Trophoblast cell (in vitro differentiated cells and primary cell): ENCODE measurements at regions not wholly inside any gene's neighbourhood (a gene's known extent, or its start where the extent isn't known, plus 50 kb on each side); places are given as distances from the start of the nearest gene placed in this dataset.
"Not testable (repeated sequence)": the region's sequence is repeated elsewhere in the genome, so short reads cannot be mapped to it uniquely, and the experiment has no call there.

Source experiments
- DNase-seq, 2 donors: peaks; one replicate each; pipeline ENCODE4 v3.0.0-alpha.2; 2016
- H2AFZ ChIP-seq: 2 replicates; pipeline ENCODE4 v1.6.1; 2013; ENCODE audit warnings: low read length, moderate library complexity, mild to moderate bottlenecking; ENCODE audit not compliant: insufficient read depth, poor library complexity
- H2AK5ac ChIP-seq: 2 replicates; pipeline ENCODE4 v1.6.1; 2013; ENCODE audit warnings: mild to moderate bottlenecking, low read length
- H2BK120ac ChIP-seq: 2 replicates; pipeline ENCODE4 v1.6.1; 2013; ENCODE audit warnings: low read length, mild to moderate bottlenecking, moderate library complexity; ENCODE audit not compliant: insufficient read depth, poor library complexity
- H2BK12ac ChIP-seq: 2 replicates; pipeline ENCODE4 v1.6.1; 2013; ENCODE audit warnings: mild to moderate bottlenecking, low read length, moderate library complexity
- H2BK5ac ChIP-seq: 2 replicates; pipeline ENCODE4 v1.6.1; 2013; ENCODE audit warnings: low read length, low read depth, moderate library complexity, mild to moderate bottlenecking; ENCODE audit not compliant: poor library complexity
- H3K14ac ChIP-seq: 2 replicates; pipeline ENCODE4 v1.6.1; 2013; ENCODE audit warnings: mild to moderate bottlenecking, low read length
- H3K18ac ChIP-seq: 2 replicates; pipeline ENCODE4 v1.6.1; 2013; ENCODE audit warnings: mild to moderate bottlenecking, low read length
- H3K23ac ChIP-seq: 2 replicates; pipeline ENCODE4 v1.6.1; 2013; ENCODE audit warnings: low read length
- H3K27ac ChIP-seq: 2 replicates; pipeline ENCODE4 v1.5.1; 2013; ENCODE audit warnings: low read depth, mild to moderate bottlenecking, inconsistent platforms, low read length, moderate library complexity
- H3K27me3 ChIP-seq: 2 replicates; pipeline ENCODE4 v1.6.1; 2013; ENCODE audit warnings: inconsistent platforms, mild to moderate bottlenecking, low read length, moderate library complexity; ENCODE audit not compliant: insufficient read depth
- H3K36me3 ChIP-seq, 2 experiments: 1 replicate in 1 of 2; 2 replicates in 1 of 2; pipeline ENCODE4 v1.6.1; 2013; ENCODE audit warnings: low read length in 2 of 2, mild to moderate bottlenecking in 2 of 2, moderate library complexity in 1 of 2; ENCODE audit not compliant: insufficient read depth in 2 of 2, control insufficient read depth in 1 of 2
- H3K4ac ChIP-seq: 2 replicates; pipeline ENCODE4 v1.6.1; 2013; ENCODE audit warnings: low read depth, mild to moderate bottlenecking, low read length, moderate library complexity
- H3K4me1 ChIP-seq, 2 experiments: 1 replicate in 1 of 2; 2 replicates in 1 of 2; pipeline ENCODE4 v1.6.1; 2013; ENCODE audit warnings: low read length in 2 of 2, mild to moderate bottlenecking in 2 of 2, moderate library complexity in 1 of 2; ENCODE audit not compliant: insufficient read depth in 2 of 2, control insufficient read depth in 1 of 2
- H3K4me2 ChIP-seq: 2 replicates; pipeline ENCODE4 v1.6.1; 2013; ENCODE audit warnings: inconsistent platforms, mild to moderate bottlenecking, low read length, moderate library complexity
- H3K4me3 ChIP-seq: 2 replicates; pipeline ENCODE4 v1.5.1; 2013; ENCODE audit warnings: mild to moderate bottlenecking, low read depth, low read length, inconsistent platforms
- H3K79me1 ChIP-seq: one replicate; pipeline ENCODE4 v1.6.1; 2013; ENCODE audit warnings: low read length
- H3K79me2 ChIP-seq: 2 replicates; pipeline ENCODE4 v1.6.1; 2013; ENCODE audit warnings: low read length, mild to moderate bottlenecking; ENCODE audit not compliant: control insufficient read depth, insufficient read depth, poor library complexity
- H3K9ac ChIP-seq: 2 replicates; pipeline ENCODE4 v1.6.1; 2013; ENCODE audit warnings: mild to moderate bottlenecking, low read length
- H3K9me3 ChIP-seq: 2 replicates; pipeline ENCODE4 v1.6.1; 2013; ENCODE audit warnings: low read depth, mild to moderate bottlenecking, control low read depth, inconsistent platforms, low read length; ENCODE audit not compliant: insufficient read depth
- H4K12ac ChIP-seq: 2 replicates; pipeline ENCODE4 v1.6.1; 2013; ENCODE audit warnings: low read depth, mild to moderate bottlenecking, low read length, moderate library complexity
- H4K8ac ChIP-seq: 2 replicates; pipeline ENCODE4 v1.6.1; 2013; ENCODE audit warnings: low read depth, mild to moderate bottlenecking, low read length, moderate library complexity
- H4K91ac ChIP-seq: one replicate; pipeline ENCODE4 v1.6.1; 2013; ENCODE audit warnings: low read depth, mild to moderate bottlenecking, low read length, moderate library complexity
- WGBS: extraction: QIAGEN DNeasy Blood & Tissue Kit; methylation state at CpG from one replicate; pipeline ENCODE4 v1.1.7; 2013; ENCODE audit warnings: missing lambda C conversion rate; ENCODE audit not compliant: insufficient read length, insufficient coverage; ENCODE audit errors: extremely low coverage; 5-methylcytosine and 5-hydroxymethylcytosine counted together

GRCh38 chr5:62093976-62094375 is 212.0 kb upstream of the KIF2A start:
- Histone ChIP-seq H4K12ac (no peak overlapping the region), H3K4me3 (no peak overlapping the region), H3K9ac (no peak overlapping the region), H2BK5ac (no peak overlapping the region), H3K4me1 (no peaks in the 10 kb centered on the region), H3K9me3 (no peaks in the 10 kb centered on the region), H3K18ac (no peak overlapping the region), H3K79me1 (no peaks in the 10 kb centered on the region), H3K4ac (no peak overlapping the region), H2AK5ac (no peak overlapping the region), H2AFZ (no peak overlapping the region), H3K14ac (no peak overlapping the region), H3K4me2 (no peak overlapping the region), H3K27ac (no peak overlapping the region), H4K91ac (no peak overlapping the region), H3K27me3 (no peaks in the 10 kb centered on the region), H2BK12ac (no peak overlapping the region), H2BK120ac (no peak overlapping the region), H3K36me3 (no peaks in the 10 kb centered on the region), H3K23ac (no peak overlapping the region), H3K79me2 (no peaks in the 10 kb centered on the region), H4K8ac (no peak overlapping the region)
- WGBS, result no CpG with 5 or more reads among the region's 3 CpGs
- DNase-seq, result no peak

- no peaks in the 10 kb centered on the region for H3K9me3 ChIP-seq
- no CpG with 5 or more reads among the region's 5 CpGs for WGBS
Observed at GRCh38 chr5:62097361-62097760, 208.6 kb upstream of the KIF2A start.

GRCh38 chr5:62100201-62100600 is 205.8 kb upstream of the KIF2A start:
- Histone ChIP-seq H2BK120ac (no peak overlapping the region), H3K14ac (no peak overlapping the region), H3K4me2 (no peak overlapping the region), H2AK5ac (no peak overlapping the region), H3K23ac (no peak overlapping the region), H3K4me3 (no peak overlapping the region), H3K27me3 (no peaks in the 10 kb centered on the region), H2BK12ac (no peak overlapping the region), H3K9me3 (no peaks in the 10 kb centered on the region), H4K12ac (no peak overlapping the region), H2AFZ (no peak overlapping the region), H3K18ac (no peak overlapping the region), H3K4ac (no peak overlapping the region), H3K79me2 (no peaks in the 10 kb centered on the region), H2BK5ac (no peak overlapping the region), H3K9ac (no peak overlapping the region), H3K79me1 (no peaks in the 10 kb centered on the region), H4K8ac (no peak overlapping the region), H4K91ac (no peak overlapping the region), H3K4me1 (no peaks in the 10 kb centered on the region), H3K27ac (no peak overlapping the region), H3K36me3 (no peaks in the 10 kb centered on the region)
- no CpG with 5 or more reads among the region's 4 CpGs for WGBS
- DNase-seq, result no peak

More at GRCh38 chr5:62097361-62097760, 208.6 kb upstream of the KIF2A start:
- Histone ChIP-seq H3K79me2 (no peaks in the 10 kb centered on the region), H3K79me1 (no peaks in the 10 kb centered on the region), H4K12ac (no peak overlapping the region), H3K27me3 (no peaks in the 10 kb centered on the region), H3K4ac (no peak overlapping the region), H3K23ac (no peak overlapping the region), H2BK12ac (no peak overlapping the region), H3K4me2 (no peak overlapping the region), H4K91ac (no peak overlapping the region), H4K8ac (no peak overlapping the region), H3K36me3 (no peaks in the 10 kb centered on the region), H3K27ac (no peak overlapping the region), H3K18ac (no peak overlapping the region), H3K9ac (no peak overlapping the region), H2BK5ac (no peak overlapping the region), H2AFZ (no peak overlapping the region), H2BK120ac (no peak overlapping the region), H3K4me1 (no peaks in the 10 kb centered on the region), H2AK5ac (no peak overlapping the region), H3K4me3 (no peak overlapping the region), H3K14ac (no peak overlapping the region)
- no peak for DNase-seq

GRCh38 chr5:62103863-62104262 is 202.1 kb upstream of the KIF2A start:
- H3K27ac ChIP-seq, H3K4me1 ChIP-seq, H4K91ac ChIP-seq, H3K4ac ChIP-seq, H2BK120ac ChIP-seq, H3K27me3 ChIP-seq, H3K14ac ChIP-seq, H3K36me3 ChIP-seq, DNase-seq, H4K12ac ChIP-seq, H3K9ac ChIP-seq, H2BK5ac ChIP-seq, H4K8ac ChIP-seq, H2AK5ac ChIP-seq, H2BK12ac ChIP-seq, H2AFZ ChIP-seq, H3K4me2 ChIP-seq, H3K23ac ChIP-seq, H3K79me1 ChIP-seq, H3K79me2 ChIP-seq, H3K18ac ChIP-seq, H3K4me3 ChIP-seq, H3K9me3 ChIP-seq: not testable (repeated sequence)
- WGBS, result no CpG with 5 or more reads among the region's 4 CpGs
